Heart left ventricle (tissue), 16 donors: ENCODE measurements at regions not wholly inside any gene's neighbourhood (a gene's known extent, or its start where the extent isn't known, plus 50 kb on each side); places are given as distances from the start of the nearest gene placed in this dataset.

Source experiments
- ATAC-seq, 4 donors: fragments of 200-7000 bp; cut with Tn5 transposase; one replicate each; pipeline ENCODE4 v1.9.1; 2020 to 2022; ENCODE audit warnings: moderate library complexity in 4 of 4, mild to moderate bottlenecking in 3 of 4, moderate number of reproducible peaks in 1 of 4
- DNase-seq, 5 donors: peaks; one replicate each; pipeline ENCODE4 v3.0.0-alpha.2; 2020
- H3K27ac ChIP-seq, 12 donors: fragments of 200-600 bp; sonication (generic) in 4 of 12; one replicate each; pipeline versions ENCODE4 v1.5.0 to v1.8.0; 2016 to 2022; ENCODE audit warnings: mild to moderate bottlenecking in 2 of 12
- H3K27me3 ChIP-seq, 9 donors: fragments of 200-600 bp; sonication (generic) in 2 of 9; one replicate each; pipeline versions ENCODE4 v1.5.1 to v1.8.0; 2016 to 2022; ENCODE audit warnings: mild to moderate bottlenecking in 3 of 9
- H3K36me3 ChIP-seq, 9 donors: fragments of 200-600 bp; sonication (generic) in 2 of 9; one replicate each; pipeline versions ENCODE4 v1.5.0 to v1.8.0; 2018 to 2022; ENCODE audit warnings: mild to moderate bottlenecking in 2 of 9
- H3K4me1 ChIP-seq, 12 donors: fragments of 200-600 bp; sonication (generic) in 4 of 12; one replicate each; pipeline versions ENCODE4 v1.5.0 to v1.8.0; 2016 to 2022; ENCODE audit warnings: mild to moderate bottlenecking in 3 of 12
- H3K4me3 ChIP-seq, 12 donors: fragments of 200-600 bp; sonication (generic) in 4 of 12; one replicate each; pipeline versions ENCODE4 v1.5.0 to v1.8.0; 2017 to 2022; ENCODE audit warnings: mild to moderate bottlenecking in 9 of 12, moderate library complexity in 4 of 12
- H3K9me3 ChIP-seq, 12 donors: fragments of 200-600 bp; sonication (generic) in 4 of 12; one replicate each; pipeline versions ENCODE4 v1.5.0 to v1.8.0; 2016 to 2022; ENCODE audit warnings: mild to moderate bottlenecking in 1 of 12
- CTCF ChIP-seq, 12 donors: fragments of 200-600 bp; sonication (generic) in 4 of 12; IDR thresholded peaks; one replicate each; pipeline versions ENCODE4 v1.5.0 to v1.8.0; 2018 to 2022; ENCODE audit warnings: antibody characterized with exemption in 12 of 12, mild to moderate bottlenecking in 5 of 12
- POLR2A ChIP-seq, 2 donors: fragments of 450-650 bp; IDR thresholded peaks; one replicate each; pipeline ENCODE4 v1.6.1; 2017; ENCODE audit warnings: antibody characterized with exemption in 2 of 2, mild to moderate bottlenecking in 2 of 2, moderate library complexity in 2 of 2
- WGBS, 4 donors: extraction: QIAGEN DNeasy Blood & Tissue Kit in 2 of 4; methylation state at CpG; one replicate each; pipeline versions ENCODE4 v1.1.5 to v1.1.7; 2013 to 2018; 5-methylcytosine and 5-hydroxymethylcytosine counted together
- intact Hi-C, 10 donors: fragments of 100-400 bp; cut with DNase I; formaldehyde crosslinking; loops; one replicate each; pipeline versions ENCODE4 v1.11.1 to v1.14.2; 2022
- donor health status: ischemic (EF 13 %, LVEDD 7.1; RV severe dilation, severe dysfunction).
- donor health status: healthy with polysubstance abuse.
- donor health status: DM: no; HTN: yes; CAD: no.
- donor health status: DM: no; HTN: no; CAD: no.
- donor health status: ischemic (EF 25% LVEDD 6.9; RV normal size, moderate dysfunction).
- donor health status: ischemic (EF 25% LVEDD 5.7; RV mildly dilated, moderate dysfunction).
- donor health status: healthy.
- donor health status: DM: yes; HTN: yes; CAD: no.
- donor health status: ischemic (EF 35%, LVEDD 5.7; RV mildly dilated, moderate dysfunction).
- donor health status: nonischemic (EF 11% LVEDD 7.7; RV severe dilation, severe dysfunction).
- donor health status: DM: yes; HTN: yes; CAD: no.
- donor health status: PGD.
- donor health status: ischemic (EF 29% LVEDD 5.4; RV normal size, mild dysfunction).
- donor health status: nonischemic (EF 23%, LVEDD 6.1; RV moderate dilation, normal function).

GRCh38 chr6:71187141-71187540 lies 101.5 kb upstream of the OGFRL1 start:
- H3K36me3 ChIP-seq = no peaks in the 10 kb centered on the region
- H3K9me3 ChIP-seq = peaks cover 0 to 7% (median 0%) of the 10 kb centered on the region in 12 donors
- intact Hi-C loops = loop anchor here in 2 of 10 donors (5.0 kb wide), 3 partner anchors 160 to 325 kb away; no protein-coding TSS in a partner anchor
- H3K4me1 ChIP-seq = peaks cover 0 to 6% (median 0%) of the 10 kb centered on the region in 12 donors
- ATAC-seq (no peak), DNase-seq (no peak)
- TF ChIP-seq POLR2A (IDR thresholded peaks at IDR 0.05) = no peak
- TF ChIP-seq CTCF (IDR thresholded peaks at IDR 0.05) = no peak
- WGBS, 4 donors = 70 to 80% (median 73%) methylated on average over 3 of the region's 3 CpGs
- no peak overlapping the region for H3K4me3 ChIP-seq
- H3K27me3 ChIP-seq = no peaks in the 10 kb centered on the region
- no peak overlapping the region for H3K27ac ChIP-seq

GRCh38 chr6:71190809-71191208 lies 97.8 kb upstream of the OGFRL1 start:
- H3K36me3 ChIP-seq = no peaks in the 10 kb centered on the region
- intact Hi-C loops = loop anchor here in 9 of 10 donors (1.0 to 10.0 kb wide), 9 partner anchors 94 to 321 kb away; partner anchors contain the start of gene OGFRL1 (in 1 of the 9)
- H3K27ac ChIP-seq = no peak overlapping the region
- ATAC-seq = no peak
- TF ChIP-seq CTCF (IDR thresholded peaks at IDR 0.05) = peak in 11 of 12 donors; percentile 35 to 58 (median 43)
- no peak for TF ChIP-seq POLR2A (IDR thresholded peaks at IDR 0.05)
- no peaks in the 10 kb centered on the region for H3K9me3 ChIP-seq
- no peak for DNase-seq
- no peaks in the 10 kb centered on the region for H3K27me3 ChIP-seq
- peaks cover 0 to 6% (median 0%) of the 10 kb centered on the region in 12 donors for H3K4me1 ChIP-seq
- WGBS, 4 donors = 16 to 28% (median 22%) methylated on average over 3 of the region's 3 CpGs
- H3K4me3 ChIP-seq = no peak overlapping the region

- Histone ChIP-seq H3K27me3 (no peaks in the 10 kb centered on the region), H3K4me1 (peaks cover 0 to 6% (median 0%) of the 10 kb centered on the region in 12 donors), H3K36me3 (no peaks in the 10 kb centered on the region), H3K4me3 (no peak overlapping the region), H3K27ac (no peak overlapping the region), H3K9me3 (no peaks in the 10 kb centered on the region)
- TF ChIP-seq POLR2A (IDR thresholded peaks at IDR 0.05) = no peak
- no peak for TF ChIP-seq CTCF (IDR thresholded peaks at IDR 0.05)
- intact Hi-C loops = loop anchor here in 7 of 10 donors (5.0 to 10.0 kb wide), 6 partner anchors 58 to 318 kb away; partner anchors contain the start of gene OGFRL1 (in 1 of the 7)
- WGBS, 4 donors = 72 to 88% (median 82%) methylated on average over 1 of the region's 1 CpG
- no peak for ATAC-seq
- DNase-seq = no peak
These were observed 93.9 kb upstream of the OGFRL1 start for GRCh38 chr6:71194724-71195123.

GRCh38 chr6:71197267-71197666 lies 91.3 kb upstream of the OGFRL1 start:
- H3K4me1 ChIP-seq = no peaks in the 10 kb centered on the region
- TF ChIP-seq CTCF (IDR thresholded peaks at IDR 0.05) (no peak), POLR2A (IDR thresholded peaks at IDR 0.05) (no peak)
- H3K27ac ChIP-seq = no peak overlapping the region
- intact Hi-C loops = loop anchor here in 4 of 10 donors (5.0 to 10.0 kb wide), 3 partner anchors 55 to 308 kb away; partner anchors contain the start of gene OGFRL1 (in 1 of the 4)
- H3K9me3 ChIP-seq = no peaks in the 10 kb centered on the region
- ATAC-seq (no peak), DNase-seq (no peak)
- H3K4me3 ChIP-seq = no peak overlapping the region
- 89 to 94% (median 93%) methylated on average over 7 of the region's 7 CpGs for WGBS, 4 donors
- H3K36me3 ChIP-seq = no peaks in the 10 kb centered on the region
- no peaks in the 10 kb centered on the region for H3K27me3 ChIP-seq
